B cell (primary cell): ENCODE measurements at regions not wholly inside any gene's neighbourhood (a gene's known extent, or its start where the extent isn't known, plus 50 kb on each side); places are given as distances from the start of the nearest gene placed in this dataset.

Experiments
- ATAC-seq: fragments of 200-7000 bp; cut with Tn5 transposase; one replicate; pipeline ENCODE4 v1.10.0; 2021; ENCODE audit warnings: low read depth, mild to moderate bottlenecking, moderate number of reproducible peaks, moderate library complexity
- CTCF ChIA-PET: fragments of 350-600 bp; sonication (Branson Sonifier 250); formaldehyde crosslinking; loops from one replicate; lab custom pipeline; 2021; ENCODE audit warnings: antibody characterized with exemption, inconsistent platforms; lab: Charles Lee
- POLR2A ChIA-PET: fragments of 350-600 bp; sonication (Branson Sonifier 250); formaldehyde crosslinking; loops from one replicate; lab custom pipeline; 2021; ENCODE audit warnings: antibody characterized with exemption; lab: Charles Lee
- DNase-seq: peaks from one replicate; pipeline ENCODE4 v3.0.0; 2013
- H2AFZ ChIP-seq: 2 replicates; pipeline ENCODE4 v1.6.1; 2012; ENCODE audit warnings: mild to moderate bottlenecking, low read depth, low read length; ENCODE audit not compliant: insufficient read depth, poor library complexity, severe bottlenecking
- H3K27ac ChIP-seq, 2 donors: 1 replicate in 1 of 2; 2 replicates in 1 of 2; pipeline ENCODE4 v1.5.1; 2012 to 2013; ENCODE audit warnings: low read length in 2 of 2, mild to moderate bottlenecking in 2 of 2, moderate library complexity in 1 of 2
- H3K27me3 ChIP-seq, 4 experiments: fragments of 200-600 bp in 1 of 4; sonication (generic) in 1 of 4; replicated peaks in 1 of 4; 1 replicate in 2 of 4; 2 replicates in 2 of 4; pipeline versions ENCODE4 v1.6.1 to v1.7.0; 2013 to 2016; ENCODE audit warnings: low read length in 3 of 4, mild to moderate bottlenecking in 2 of 4, mixed read lengths in 1 of 4, moderate library complexity in 1 of 4; ENCODE audit not compliant: insufficient read depth in 4 of 4, control insufficient read depth in 3 of 4; ENCODE audit errors: control extremely low read depth in 1 of 4
- H3K36me3 ChIP-seq, 2 experiments: replicated peaks in 1 of 2; 1 replicate in 1 of 2; 2 replicates in 1 of 2; pipeline versions ENCODE4 v1.6.1 to v1.7.1; 2013; ENCODE audit warnings: low read length in 1 of 2; ENCODE audit not compliant: insufficient read depth in 2 of 2, control insufficient read depth in 1 of 2; ENCODE audit errors: control extremely low read depth in 1 of 2, extremely low read depth in 1 of 2
- H3K4me1 ChIP-seq, 2 donors: fragments of 200-600 bp in 1 of 2; sonication (generic) in 1 of 2; 1 replicate in 1 of 2; 2 replicates in 1 of 2; pipeline versions ENCODE4 v1.5.1 to v1.6.1; 2013 to 2017; ENCODE audit warnings: low read length in 2 of 2; ENCODE audit not compliant: control insufficient read depth in 2 of 2, insufficient read depth in 2 of 2
- H3K4me2 ChIP-seq: replicated peaks from 2 replicates; pipeline ENCODE3; 2012; ENCODE audit warnings: mild to moderate bottlenecking, low read depth, low read length; ENCODE audit not compliant: poor library complexity, severe bottlenecking
- H3K4me3 ChIP-seq, 5 experiments: fragments of 200-600 bp in 1 of 5; sonication (generic) in 1 of 5; 1 replicate in 3 of 5; 2 replicates in 2 of 5; pipeline versions ENCODE4 v1.5.1 to v1.7.0; 2011 to 2016; ENCODE audit warnings: low read length in 4 of 5, mild to moderate bottlenecking in 4 of 5, low read depth in 2 of 5, control low read depth in 1 of 5, moderate library complexity in 1 of 5; ENCODE audit not compliant: insufficient read depth in 1 of 5; ENCODE audit errors: control extremely low read depth in 1 of 5, extremely low read depth in 1 of 5
- H3K79me2 ChIP-seq: fragments of 200-600 bp; sonication (generic); one replicate; pipeline ENCODE4 v1.6.0; 2016; ENCODE audit warnings: low read length; ENCODE audit not compliant: control insufficient read depth, insufficient read depth
- H3K9ac ChIP-seq: fragments of 200-600 bp; sonication (generic); 2 replicates; pipeline ENCODE4 v1.6.1; 2017; ENCODE audit warnings: mild to moderate bottlenecking, low read length, moderate library complexity
- H3K9me3 ChIP-seq, 3 donors: one replicate each; pipeline versions ENCODE4 v1.6.1 to v1.7.1; 2013; ENCODE audit warnings: low read length in 2 of 3; ENCODE audit not compliant: control insufficient read depth in 2 of 3, insufficient read depth in 1 of 3; ENCODE audit errors: control extremely low read depth in 1 of 3
- H4K20me1 ChIP-seq: 2 replicates; pipeline ENCODE4 v1.6.0; 2012; ENCODE audit warnings: mild to moderate bottlenecking, low read length; ENCODE audit not compliant: insufficient read depth, control insufficient read depth, poor library complexity, severe bottlenecking
- H3K27ac Mint-ChIP-seq: one replicate; pipeline ENCODE4 v1.8.0; 2021; ENCODE audit warnings: mixed read lengths
- H3K27me3 Mint-ChIP-seq: one replicate; pipeline ENCODE4 v1.8.0; 2021; ENCODE audit warnings: mixed read lengths
- H3K4me1 Mint-ChIP-seq: one replicate; pipeline ENCODE4 v1.8.0; 2021; ENCODE audit warnings: mixed read lengths
- H3K4me3 Mint-ChIP-seq: one replicate; pipeline ENCODE4 v1.8.0; 2021; ENCODE audit warnings: mixed read lengths
- H3K9me3 Mint-ChIP-seq: one replicate; pipeline ENCODE4 v1.8.0; 2022; ENCODE audit warnings: mixed read lengths; ENCODE audit not compliant: insufficient read depth
- CTCF ChIP-seq: fragments of 200-600 bp; IDR thresholded peaks from one replicate; pipeline ENCODE4 v1.8.0; 2022; ENCODE audit warnings: antibody characterized with exemption, mild to moderate bottlenecking
- EZH2 ChIP-seq: IDR thresholded peaks from 2 replicates; pipeline ENCODE4 v1.6.1; 2012; ENCODE audit warnings: borderline replicate concordance, low read depth, mild to moderate bottlenecking, moderate library complexity, low read length; ENCODE audit not compliant: insufficient read depth, poor library complexity, severe bottlenecking
- WGBS: methylation state at CpG from one replicate; pipeline ENCODE4 v1.1.5; 2013; ENCODE audit warnings: missing lambda C conversion rate; ENCODE audit not compliant: insufficient coverage; 5-methylcytosine and 5-hydroxymethylcytosine counted together
- intact Hi-C: fragments of 100-400 bp; cut with micrococcal nuclease; formaldehyde crosslinking; loops from one replicate; pipeline ENCODE4 v1.10.0; 2022

GRCh38 chr11:104238916-104239315, 75.0 kb upstream of the PDGFD start:
- no peaks in the 10 kb centered on the region for H3K79me2 ChIP-seq
- intact Hi-C loops = no loop called here
- POLR2A ChIA-PET = no interaction called here
- H3K4me3 ChIP-seq = no peak overlapping the region
- Mint-ChIP-seq H3K9me3 (no peaks in the 10 kb centered on the region), H3K4me3 (no peak overlapping the region), H3K27me3 (no peaks in the 10 kb centered on the region), H3K27ac (no peak overlapping the region), H3K4me1 (no peaks in the 10 kb centered on the region)
- DNase-seq = no peak
- no peak overlapping the region for H3K9ac ChIP-seq
- H3K4me2 ChIP-seq = no peak overlapping the region
- CTCF ChIA-PET = no interaction called here
- no peaks in the 10 kb centered on the region for H3K4me1 ChIP-seq
- ATAC-seq = no peak
- H3K27ac ChIP-seq = no peak overlapping the region
- H3K36me3 ChIP-seq = no peaks in the 10 kb centered on the region
- whole genome bisulfite sequencing = 67% methylated on average over 1 of the region's 3 CpGs
- H3K9me3 ChIP-seq = no peaks in the 10 kb centered on the region
- TF ChIP-seq CTCF (no peak), EZH2 (no peak)
- no peak overlapping the region for H2AFZ ChIP-seq
- no peaks in the 10 kb centered on the region for H3K27me3 ChIP-seq
- no peaks in the 10 kb centered on the region for H4K20me1 ChIP-seq

- no peaks in the 10 kb centered on the region for H3K9me3 ChIP-seq
- POLR2A ChIA-PET = no interaction called here
- intact Hi-C loops = no loop called here
- no peaks in the 10 kb centered on the region for H3K79me2 ChIP-seq
- no peak overlapping the region for H2AFZ ChIP-seq
- no peak overlapping the region for H3K9ac ChIP-seq
- Mint-ChIP-seq H3K4me1 (peaks cover 11% of the 10 kb centered on the region), H3K4me3 (no peak overlapping the region), H3K27me3 (no peaks in the 10 kb centered on the region), H3K27ac (no peak overlapping the region), H3K9me3 (no peaks in the 10 kb centered on the region)
- no peaks in the 10 kb centered on the region for H3K4me1 ChIP-seq
- no peak overlapping the region for H3K4me3 ChIP-seq
- TF ChIP-seq EZH2 (no peak), CTCF (no peak)
- no peaks in the 10 kb centered on the region for H4K20me1 ChIP-seq
- no peak overlapping the region for H3K4me2 ChIP-seq
- H3K27ac ChIP-seq = no peak overlapping the region
- ATAC-seq = no peak
- CTCF ChIA-PET = no interaction called here
- H3K27me3 ChIP-seq = no peaks in the 10 kb centered on the region
- H3K36me3 ChIP-seq = no peaks in the 10 kb centered on the region
- 90% methylated on average over 2 of the region's 2 CpGs for WGBS
- DNase-seq = no peak
Observed at GRCh38 chr11:104225047-104225446, 61.1 kb upstream of the PDGFD start.
